Trophoblast cell (in vitro differentiated cells and primary cell): ENCODE measurements at regions not wholly inside any gene's neighbourhood (a gene's known extent, or its start where the extent isn't known, plus 50 kb on each side); places are given as distances from the start of the nearest gene placed in this dataset.

ENCODE experiments used
- DNase-seq, 2 donors: peaks; one replicate each; pipeline ENCODE4 v3.0.0-alpha.2; 2016
- H2AFZ ChIP-seq: 2 replicates; pipeline ENCODE4 v1.6.1; 2013; ENCODE audit warnings: low read length, moderate library complexity, mild to moderate bottlenecking; ENCODE audit not compliant: insufficient read depth, poor library complexity
- H2AK5ac ChIP-seq: 2 replicates; pipeline ENCODE4 v1.6.1; 2013; ENCODE audit warnings: mild to moderate bottlenecking, low read length
- H2BK120ac ChIP-seq: 2 replicates; pipeline ENCODE4 v1.6.1; 2013; ENCODE audit warnings: low read length, mild to moderate bottlenecking, moderate library complexity; ENCODE audit not compliant: insufficient read depth, poor library complexity
- H2BK12ac ChIP-seq: 2 replicates; pipeline ENCODE4 v1.6.1; 2013; ENCODE audit warnings: mild to moderate bottlenecking, low read length, moderate library complexity
- H2BK5ac ChIP-seq: 2 replicates; pipeline ENCODE4 v1.6.1; 2013; ENCODE audit warnings: low read length, low read depth, moderate library complexity, mild to moderate bottlenecking; ENCODE audit not compliant: poor library complexity
- H3K14ac ChIP-seq: 2 replicates; pipeline ENCODE4 v1.6.1; 2013; ENCODE audit warnings: mild to moderate bottlenecking, low read length
- H3K18ac ChIP-seq: 2 replicates; pipeline ENCODE4 v1.6.1; 2013; ENCODE audit warnings: mild to moderate bottlenecking, low read length
- H3K23ac ChIP-seq: 2 replicates; pipeline ENCODE4 v1.6.1; 2013; ENCODE audit warnings: low read length
- H3K27ac ChIP-seq: 2 replicates; pipeline ENCODE4 v1.5.1; 2013; ENCODE audit warnings: low read depth, mild to moderate bottlenecking, inconsistent platforms, low read length, moderate library complexity
- H3K27me3 ChIP-seq: 2 replicates; pipeline ENCODE4 v1.6.1; 2013; ENCODE audit warnings: inconsistent platforms, mild to moderate bottlenecking, low read length, moderate library complexity; ENCODE audit not compliant: insufficient read depth
- H3K36me3 ChIP-seq, 2 experiments: 1 replicate in 1 of 2; 2 replicates in 1 of 2; pipeline ENCODE4 v1.6.1; 2013; ENCODE audit warnings: low read length in 2 of 2, mild to moderate bottlenecking in 2 of 2, moderate library complexity in 1 of 2; ENCODE audit not compliant: insufficient read depth in 2 of 2, control insufficient read depth in 1 of 2
- H3K4ac ChIP-seq: 2 replicates; pipeline ENCODE4 v1.6.1; 2013; ENCODE audit warnings: low read depth, mild to moderate bottlenecking, low read length, moderate library complexity
- H3K4me1 ChIP-seq, 2 experiments: 1 replicate in 1 of 2; 2 replicates in 1 of 2; pipeline ENCODE4 v1.6.1; 2013; ENCODE audit warnings: low read length in 2 of 2, mild to moderate bottlenecking in 2 of 2, moderate library complexity in 1 of 2; ENCODE audit not compliant: insufficient read depth in 2 of 2, control insufficient read depth in 1 of 2
- H3K4me2 ChIP-seq: 2 replicates; pipeline ENCODE4 v1.6.1; 2013; ENCODE audit warnings: inconsistent platforms, mild to moderate bottlenecking, low read length, moderate library complexity
- H3K4me3 ChIP-seq: 2 replicates; pipeline ENCODE4 v1.5.1; 2013; ENCODE audit warnings: mild to moderate bottlenecking, low read depth, low read length, inconsistent platforms
- H3K79me1 ChIP-seq: one replicate; pipeline ENCODE4 v1.6.1; 2013; ENCODE audit warnings: low read length
- H3K79me2 ChIP-seq: 2 replicates; pipeline ENCODE4 v1.6.1; 2013; ENCODE audit warnings: low read length, mild to moderate bottlenecking; ENCODE audit not compliant: control insufficient read depth, insufficient read depth, poor library complexity
- H3K9ac ChIP-seq: 2 replicates; pipeline ENCODE4 v1.6.1; 2013; ENCODE audit warnings: mild to moderate bottlenecking, low read length
- H3K9me3 ChIP-seq: 2 replicates; pipeline ENCODE4 v1.6.1; 2013; ENCODE audit warnings: low read depth, mild to moderate bottlenecking, control low read depth, inconsistent platforms, low read length; ENCODE audit not compliant: insufficient read depth
- H4K12ac ChIP-seq: 2 replicates; pipeline ENCODE4 v1.6.1; 2013; ENCODE audit warnings: low read depth, mild to moderate bottlenecking, low read length, moderate library complexity
- H4K8ac ChIP-seq: 2 replicates; pipeline ENCODE4 v1.6.1; 2013; ENCODE audit warnings: low read depth, mild to moderate bottlenecking, low read length, moderate library complexity
- H4K91ac ChIP-seq: one replicate; pipeline ENCODE4 v1.6.1; 2013; ENCODE audit warnings: low read depth, mild to moderate bottlenecking, low read length, moderate library complexity
- WGBS: extraction: QIAGEN DNeasy Blood & Tissue Kit; methylation state at CpG from one replicate; pipeline ENCODE4 v1.1.7; 2013; ENCODE audit warnings: missing lambda C conversion rate; ENCODE audit not compliant: insufficient read length, insufficient coverage; ENCODE audit errors: extremely low coverage; 5-methylcytosine and 5-hydroxymethylcytosine counted together

DNA sequence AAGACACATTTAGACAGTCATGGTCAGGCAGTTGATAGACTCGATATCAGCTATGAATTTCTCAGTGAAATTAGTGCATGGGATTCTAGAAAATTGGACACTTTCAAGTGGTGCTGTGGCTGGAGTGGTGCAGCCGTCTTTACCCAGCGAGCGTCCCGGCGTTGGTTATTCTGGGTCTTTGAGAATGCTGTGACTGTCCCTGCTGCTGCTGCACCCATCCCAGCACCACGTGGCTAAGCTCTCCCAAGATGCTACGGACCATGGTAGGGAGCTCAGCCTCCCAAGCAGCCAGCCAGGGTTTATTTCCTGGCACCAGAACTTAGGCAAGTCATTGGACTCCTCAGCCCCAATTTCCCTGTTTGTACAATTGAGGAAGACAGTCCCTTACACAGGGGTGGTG is 147.2 kb upstream of the RPS6KA2 start:
- Histone ChIP-seq H3K4me1 (peaks cover 0 to 3% of the 10 kb centered on the region in 2 experiments), H3K4ac (no peak overlapping the region), H3K18ac (no peak overlapping the region), H3K27me3 (no peaks in the 10 kb centered on the region), H3K79me1 (no peaks in the 10 kb centered on the region), H3K23ac (no peak overlapping the region), H4K8ac (no peak overlapping the region), H4K12ac (no peak overlapping the region), H3K36me3 (no peaks in the 10 kb centered on the region), H2AK5ac (no peak overlapping the region), H3K4me2 (no peak overlapping the region), H3K9me3 (peaks cover 6% of the 10 kb centered on the region), H2BK5ac (no peak overlapping the region), H2BK12ac (no peak overlapping the region), H3K9ac (no peak overlapping the region), H2AFZ (no peak overlapping the region), H3K14ac (no peak overlapping the region), H4K91ac (no peak overlapping the region), H3K79me2 (no peaks in the 10 kb centered on the region), H3K4me3 (no peak overlapping the region), H2BK120ac (no peak overlapping the region), H3K27ac (no peak overlapping the region)
- WGBS, result no CpG with 5 or more reads among the region's 8 CpGs
- DNase-seq, result no peak

DNA sequence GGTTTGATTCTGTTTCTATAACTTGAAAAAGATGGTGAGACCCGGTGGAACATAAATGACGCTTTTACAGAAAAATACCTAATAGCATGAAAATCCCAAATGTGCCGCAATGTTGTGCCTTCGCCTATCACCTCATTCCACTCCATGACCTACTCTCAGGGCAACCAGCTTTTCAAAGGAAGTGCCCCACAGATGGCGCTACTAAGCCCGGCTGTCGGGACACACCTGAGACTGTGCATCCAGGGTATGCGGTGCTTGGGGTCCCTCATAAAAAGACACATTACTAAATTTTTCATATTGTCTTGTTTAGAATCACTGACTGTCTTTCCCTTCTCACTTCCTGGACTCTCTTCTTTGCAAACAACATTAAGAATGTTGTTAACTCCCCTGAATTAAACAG is 145.5 kb upstream of the RPS6KA2 start:
- Histone ChIP-seq H3K9ac (no peak overlapping the region), H3K18ac (no peak overlapping the region), H2AK5ac (no peak overlapping the region), H3K4ac (no peak overlapping the region), H3K14ac (no peak overlapping the region), H2AFZ (no peak overlapping the region), H3K36me3 (no peaks in the 10 kb centered on the region), H3K9me3 (peaks cover 6% of the 10 kb centered on the region), H4K8ac (no peak overlapping the region), H3K27me3 (no peaks in the 10 kb centered on the region), H4K12ac (no peak overlapping the region), H2BK12ac (no peak overlapping the region), H3K4me2 (no peak overlapping the region), H3K79me1 (no peaks in the 10 kb centered on the region), H3K4me3 (no peak overlapping the region), H3K27ac (no peak overlapping the region), H4K91ac (no peak overlapping the region), H2BK120ac (no peak overlapping the region), H3K23ac (no peak overlapping the region), H3K4me1 (peaks cover 0 to 3% of the 10 kb centered on the region in 2 experiments), H2BK5ac (no peak overlapping the region), H3K79me2 (no peaks in the 10 kb centered on the region)
- no peak for DNase-seq
- WGBS, result no CpG with 5 or more reads among the region's 8 CpGs

DNA sequence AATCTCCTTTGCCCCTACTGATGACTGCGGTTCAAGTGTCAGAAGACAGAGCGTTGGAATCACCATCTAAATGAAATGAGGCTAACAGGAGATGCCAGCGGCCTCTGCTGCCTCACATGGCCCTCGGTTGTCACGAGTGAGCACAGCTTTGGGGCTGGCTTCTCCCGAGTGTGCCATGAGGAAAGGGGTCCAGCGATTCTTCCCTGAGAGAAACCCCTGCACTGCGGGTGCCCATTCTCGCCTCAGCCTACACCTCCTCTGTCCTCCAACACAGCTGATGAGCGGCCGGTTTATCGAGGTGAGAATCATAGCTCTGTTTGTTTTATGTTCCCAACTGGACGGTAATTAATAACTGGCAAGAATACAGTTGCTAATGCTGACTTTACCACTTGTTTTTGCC is 144.7 kb upstream of the RPS6KA2 start:
- no CpG with 5 or more reads among the region's 13 CpGs for WGBS

DNA sequence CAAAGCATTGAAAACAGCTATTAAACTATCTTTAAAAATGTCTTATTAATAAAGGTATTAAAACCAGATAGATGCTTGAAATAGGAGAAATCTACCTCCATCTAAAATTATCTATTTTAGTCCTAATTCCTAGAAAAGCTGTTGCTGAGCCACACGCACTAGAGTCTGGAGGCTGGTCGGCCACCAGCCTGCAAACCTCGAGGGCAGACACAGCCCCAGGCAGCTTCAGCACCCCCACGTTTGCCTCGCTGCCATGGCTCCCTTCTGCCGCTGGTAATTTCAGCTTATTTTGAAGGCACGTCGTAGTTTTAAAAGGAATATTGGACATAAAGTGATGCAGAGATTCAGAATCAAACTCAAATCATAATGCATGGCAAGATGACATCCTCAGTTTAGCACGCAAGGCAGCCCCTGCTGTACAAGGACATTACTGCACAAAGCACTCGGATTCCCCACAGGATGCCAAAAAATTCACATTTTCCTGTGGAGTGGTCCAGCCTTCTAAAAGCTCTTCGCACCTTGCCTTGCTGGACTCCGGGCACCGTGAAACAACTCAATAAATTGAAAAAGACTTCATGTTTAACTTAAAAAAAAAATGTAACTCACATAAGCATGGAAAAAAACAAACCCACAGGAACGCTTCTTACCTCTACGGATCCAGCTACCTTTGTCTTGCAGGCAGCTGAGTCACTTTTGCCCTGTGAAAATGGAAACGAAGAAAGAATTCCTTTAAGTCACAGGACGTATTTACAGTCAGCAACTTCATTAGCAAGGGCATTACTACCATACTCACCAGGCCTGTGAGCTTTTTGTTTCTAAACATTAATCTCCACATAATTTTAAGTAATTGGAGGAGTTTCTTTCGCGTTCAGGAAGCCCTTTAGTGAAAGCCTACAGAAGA is 143.4 kb upstream of the RPS6KA2 start:
- H3K27ac ChIP-seq, result no peak overlapping the region
- H3K36me3 ChIP-seq, result no peaks in the 10 kb centered on the region
- H3K27me3 ChIP-seq, result no peaks in the 10 kb centered on the region
- no peak overlapping the region for H2BK5ac ChIP-seq
- no peak overlapping the region for H3K4me3 ChIP-seq
- H4K91ac ChIP-seq, result no peak overlapping the region
- no peak overlapping the region for H3K4me2 ChIP-seq
- H2AK5ac ChIP-seq, result no peak overlapping the region
- peaks cover 3% of the 10 kb centered on the region for H3K9me3 ChIP-seq
- H2AFZ ChIP-seq, result no peak overlapping the region
- no peaks in the 10 kb centered on the region for H3K79me1 ChIP-seq
- no CpG with 5 or more reads among the region's 19 CpGs for WGBS
- H3K14ac ChIP-seq, result no peak overlapping the region
- no peak overlapping the region for H2BK12ac ChIP-seq
- no peak overlapping the region for H2BK120ac ChIP-seq
- H4K12ac ChIP-seq, result no peak overlapping the region
- H3K18ac ChIP-seq, result no peak overlapping the region
- DNase-seq, result peak in 1 of 2 donors; percentile 41
- no peak overlapping the region for H3K4ac ChIP-seq
- no peak overlapping the region for H3K23ac ChIP-seq
- H4K8ac ChIP-seq, result no peak overlapping the region
- no peaks in the 10 kb centered on the region for H3K79me2 ChIP-seq
- H3K4me1 ChIP-seq, result no peaks in the 10 kb centered on the region
- H3K9ac ChIP-seq, result no peak overlapping the region

More for the DNA sequence above, 144.7 kb upstream of the RPS6KA2 start:
- H4K12ac ChIP-seq, result no peak overlapping the region
- no peak overlapping the region for H4K91ac ChIP-seq
- no peak overlapping the region for H3K18ac ChIP-seq
- H3K9ac ChIP-seq, result no peak overlapping the region
- no peak overlapping the region for H2BK12ac ChIP-seq
- no peaks in the 10 kb centered on the region for H3K27me3 ChIP-seq
- no peak overlapping the region for H2BK120ac ChIP-seq
- no peak overlapping the region for H3K14ac ChIP-seq
- H4K8ac ChIP-seq, result no peak overlapping the region
- no peaks in the 10 kb centered on the region for H3K36me3 ChIP-seq
- no peaks in the 10 kb centered on the region for H3K79me1 ChIP-seq
- no peaks in the 10 kb centered on the region for H3K79me2 ChIP-seq
- no peak overlapping the region for H2BK5ac ChIP-seq
- no peak overlapping the region for H3K23ac ChIP-seq
- H3K4me3 ChIP-seq, result no peak overlapping the region
- H2AFZ ChIP-seq, result no peak overlapping the region
- H3K27ac ChIP-seq, result no peak overlapping the region
- H2AK5ac ChIP-seq, result no peak overlapping the region
- H3K4me1 ChIP-seq, result peaks cover 0 to 3% of the 10 kb centered on the region in 2 experiments
- no peak overlapping the region for H3K4ac ChIP-seq
- no peak for DNase-seq
- H3K9me3 ChIP-seq, result peaks cover 6% of the 10 kb centered on the region
- no peak overlapping the region for H3K4me2 ChIP-seq
